ENCODE measurements at regions not wholly inside any gene's neighbourhood (a gene's known extent, or its start where the extent isn't known, plus 50 kb on each side); places are given as distances from the start of the nearest gene placed in this dataset.

GRCh38 chr2:19178175-19178574 is 180.2 kb downstream of the OSR1 start:
- no peak overlapping the region for H3K4me3 Mint-ChIP-seq
- H3K27ac Mint-ChIP-seq: no peak overlapping the region
- H3K4me1 Mint-ChIP-seq (ENCODE audit: low read depth): peaks cover 29% of the 10 kb centered on the region
- peaks cover 8% of the 10 kb centered on the region; the same call in 1 of the 2 replicates for H3K9me3 Mint-ChIP-seq
- H3K27me3 Mint-ChIP-seq (ENCODE audit: insufficient read depth): peaks cover 3% of the 10 kb centered on the region
- DNase-seq: peak; percentile 24
- TF ChIP-seq CTCF (IDR thresholded peaks at IDR 0.05): no peak
- peaks cover 14% of the 10 kb centered on the region; the same call in 1 of the 2 replicates for H3K36me3 Mint-ChIP-seq (ENCODE audit: low read depth)

GRCh38 chr2:19176977-19177376 is 181.4 kb downstream of the OSR1 start:
- H3K4me1 Mint-ChIP-seq (ENCODE audit: low read depth): peaks cover 29% of the 10 kb centered on the region
- peaks cover 14% of the 10 kb centered on the region; the same call in 1 of the 2 replicates for H3K36me3 Mint-ChIP-seq (ENCODE audit: low read depth)
- peaks cover 3% of the 10 kb centered on the region for H3K27me3 Mint-ChIP-seq (ENCODE audit: insufficient read depth)
- peak overlapping the region; percentile 22; the same call in 1 of the 2 replicates for H3K27ac Mint-ChIP-seq
- no peak overlapping the region for H3K4me3 Mint-ChIP-seq
- peaks cover 8% of the 10 kb centered on the region; the same call in 1 of the 2 replicates for H3K9me3 Mint-ChIP-seq
- no peak for TF ChIP-seq CTCF (IDR thresholded peaks at IDR 0.05)
- DNase-seq: peak; percentile 71

- no peak for TF ChIP-seq CTCF (IDR thresholded peaks at IDR 0.05)
- Mint-ChIP-seq H3K4me3 (no peak overlapping the region; the same call in 1 of the 2 replicates), H3K27me3 (ENCODE audit: insufficient read depth) (peaks cover 3% of the 10 kb centered on the region), H3K36me3 (ENCODE audit: low read depth) (peaks cover 14% of the 10 kb centered on the region; the same call in 1 of the 2 replicates), H3K4me1 (ENCODE audit: low read depth) (peaks cover 29% of the 10 kb centered on the region), H3K27ac (no peak overlapping the region), H3K9me3 (peaks cover 6% of the 10 kb centered on the region; the same call in 1 of the 2 replicates)
- no peak for DNase-seq
Measured at GRCh38 chr2:19176172-19176852, 182.1 kb downstream of the OSR1 start.

GRCh38 chr2:19174176-19174575 is 184.2 kb downstream of the OSR1 start:
- Mint-ChIP-seq H3K27ac (no peak overlapping the region), H3K4me1 (ENCODE audit: low read depth) (peaks cover 29% of the 10 kb centered on the region), H3K4me3 (no peak overlapping the region), H3K36me3 (ENCODE audit: low read depth) (no peaks in the 10 kb centered on the region), H3K27me3 (ENCODE audit: insufficient read depth) (peaks cover 1% of the 10 kb centered on the region; the same call in 1 of the 2 replicates), H3K9me3 (no peaks in the 10 kb centered on the region)
- TF ChIP-seq CTCF (IDR thresholded peaks at IDR 0.05): no peak
- no peak for DNase-seq

GRCh38 chr2:19171409-19171808 is 187.0 kb downstream of the OSR1 start:
- Mint-ChIP-seq H3K9me3 (no peaks in the 10 kb centered on the region), H3K36me3 (ENCODE audit: low read depth) (no peaks in the 10 kb centered on the region), H3K4me3 (no peak overlapping the region), H3K4me1 (ENCODE audit: low read depth) (peaks cover 9% of the 10 kb centered on the region), H3K27me3 (ENCODE audit: insufficient read depth) (peaks cover under 1% of the 10 kb centered on the region; the same call in 1 of the 2 replicates), H3K27ac (no peak overlapping the region)
- TF ChIP-seq CTCF (IDR thresholded peaks at IDR 0.05): no peak
- no peak for DNase-seq

All from HFFc6 (cell line).